Eye (tissue), 1 donor: ENCODE measurements at regions not wholly inside any gene's neighbourhood (a gene's known extent, or its start where the extent isn't known, plus 50 kb on each side); places are given as distances from the start of the nearest gene placed in this dataset.

Experiments used
- DNase-seq: peaks from one replicate; pipeline ENCODE4 v3.0.0-alpha.2; 2015

DNA sequence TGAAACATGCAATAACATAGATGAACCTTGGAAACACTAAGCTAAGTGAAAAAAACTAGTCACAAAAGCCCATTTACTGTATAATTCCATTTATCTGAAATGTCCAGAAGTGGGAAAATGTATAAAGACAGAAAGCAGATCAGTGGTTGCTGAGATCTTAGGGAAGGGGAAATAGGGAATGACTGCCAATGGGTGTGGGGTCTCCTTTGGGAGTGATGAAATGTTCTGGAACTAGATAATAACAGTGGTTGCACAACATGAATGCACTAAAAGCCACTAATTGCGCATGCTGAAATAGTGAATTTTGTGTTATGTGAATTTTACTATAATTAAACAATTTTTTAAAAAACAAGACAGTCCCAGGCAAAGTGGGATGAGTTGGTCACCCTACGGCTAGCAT is 472.8 kb downstream of the CCDC171 start:
- DNase-seq, result no peak

GRCh38 chr9:16026886-16027285 is 474.0 kb downstream of the CCDC171 start:
- no peak for DNase-seq

DNA sequence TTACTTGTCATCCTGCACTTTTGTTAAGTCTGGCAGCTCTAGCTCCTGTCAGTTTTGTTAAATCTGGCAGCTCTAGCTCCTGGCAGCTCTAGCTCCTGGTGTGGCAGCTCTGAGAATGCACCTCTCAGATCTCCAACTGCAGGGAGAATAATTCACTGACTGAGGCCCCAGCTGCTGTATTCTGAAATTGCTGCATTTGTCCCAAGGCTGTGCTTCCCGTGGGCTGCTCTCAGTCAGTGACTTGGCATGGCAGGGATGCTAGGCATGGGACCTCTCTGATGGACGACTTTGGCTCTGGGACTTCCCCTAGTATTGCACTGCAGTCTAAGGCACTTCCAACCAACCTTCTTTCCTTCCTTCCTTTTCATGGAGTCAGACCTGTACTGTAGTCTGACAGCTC is 475.7 kb downstream of the CCDC171 start:
- DNase-seq, result no peak

DNA sequence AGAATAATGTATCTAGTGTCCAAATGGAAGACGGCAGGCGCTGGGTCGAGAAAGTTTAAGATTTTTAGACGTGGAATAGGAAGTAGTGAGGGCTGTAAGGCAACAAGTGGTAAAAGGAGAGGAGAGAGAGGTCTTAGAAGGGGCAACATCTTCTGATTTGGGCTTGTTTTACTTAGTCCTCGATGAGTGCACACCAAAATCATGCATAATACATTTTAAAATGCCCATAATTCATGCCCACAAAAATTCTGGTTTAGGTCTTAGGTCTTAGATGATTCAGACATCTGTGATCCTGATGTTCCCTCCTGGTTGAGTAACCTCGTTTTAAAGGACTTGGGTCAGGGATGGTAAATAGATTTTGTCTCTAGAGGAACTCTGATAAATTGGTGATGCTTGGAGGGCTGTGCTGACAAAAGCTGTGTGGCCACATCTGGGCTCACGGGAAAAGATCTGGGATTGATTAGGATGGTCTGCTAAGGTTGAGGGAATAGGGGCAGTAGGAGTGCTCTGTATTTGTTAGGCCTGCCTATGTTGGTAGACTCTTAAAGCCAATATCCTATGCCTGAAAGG is 476.3 kb downstream of the CCDC171 start:
- DNase-seq, result no peak

GRCh38 chr9:16029796-16030363 is 477.0 kb downstream of the CCDC171 start:
- DNase-seq, result no peak

DNA sequence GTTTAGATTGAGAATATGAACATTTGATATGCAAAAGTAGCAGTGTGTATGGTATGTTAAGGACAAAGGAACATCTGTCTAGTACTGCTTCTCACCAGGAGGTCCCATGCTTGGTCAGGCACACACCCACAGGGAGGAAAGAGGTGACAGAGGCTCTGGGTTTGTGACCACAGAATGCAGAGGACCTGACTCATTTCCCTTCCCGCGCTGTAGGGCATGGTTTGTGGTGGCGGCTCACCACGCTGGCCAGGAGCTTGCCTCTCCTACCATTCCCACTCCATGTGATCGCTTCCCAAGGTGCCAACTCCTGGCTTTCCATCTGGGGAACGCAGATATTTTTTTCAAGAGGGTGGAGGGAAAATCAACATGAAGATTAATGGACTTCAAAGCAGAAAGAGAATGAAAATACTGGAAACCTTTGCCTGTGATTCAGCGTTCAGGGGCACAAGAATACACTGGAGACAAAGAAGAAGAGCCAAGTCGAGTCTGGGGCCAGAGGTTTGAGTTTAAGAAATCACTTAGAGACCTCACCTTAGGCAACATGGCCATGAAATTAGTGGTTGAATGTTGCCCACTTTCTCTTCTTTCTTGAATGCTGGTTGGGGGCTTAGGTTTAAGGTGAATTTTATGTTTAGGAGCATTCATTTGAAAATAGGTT is 477.8 kb downstream of the CCDC171 start:
- no peak for DNase-seq

DNA sequence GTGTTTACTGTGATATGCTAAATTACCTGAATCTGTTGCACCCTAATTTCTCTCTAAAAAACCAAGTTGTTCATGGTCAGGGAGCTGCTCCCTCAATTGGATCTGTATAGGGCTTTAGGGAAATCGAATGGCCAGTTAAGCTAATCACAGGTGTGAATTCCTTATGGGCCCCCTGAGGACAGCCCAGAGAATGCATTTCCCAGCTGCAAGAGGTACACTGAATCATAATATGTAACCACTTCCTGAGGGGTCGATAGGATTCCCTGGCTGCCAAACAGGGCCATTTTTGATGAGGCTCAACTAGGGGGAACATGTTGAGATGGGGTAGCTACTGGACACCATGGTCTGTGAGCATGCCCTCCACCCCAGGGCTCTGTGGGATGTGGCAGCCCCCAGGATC is 478.6 kb downstream of the CCDC171 start:
- DNase-seq, result no peak

- no peak for DNase-seq
These were observed 479.1 kb downstream of the CCDC171 start for GRCh38 chr9:16031971-16032370.

GRCh38 chr9:16032799-16033198 is 480.0 kb downstream of the CCDC171 start:
- DNase-seq, result no peak

- DNase-seq, result no peak
These were observed 480.4 kb downstream of the CCDC171 start for GRCh38 chr9:16033253-16033652.

DNA sequence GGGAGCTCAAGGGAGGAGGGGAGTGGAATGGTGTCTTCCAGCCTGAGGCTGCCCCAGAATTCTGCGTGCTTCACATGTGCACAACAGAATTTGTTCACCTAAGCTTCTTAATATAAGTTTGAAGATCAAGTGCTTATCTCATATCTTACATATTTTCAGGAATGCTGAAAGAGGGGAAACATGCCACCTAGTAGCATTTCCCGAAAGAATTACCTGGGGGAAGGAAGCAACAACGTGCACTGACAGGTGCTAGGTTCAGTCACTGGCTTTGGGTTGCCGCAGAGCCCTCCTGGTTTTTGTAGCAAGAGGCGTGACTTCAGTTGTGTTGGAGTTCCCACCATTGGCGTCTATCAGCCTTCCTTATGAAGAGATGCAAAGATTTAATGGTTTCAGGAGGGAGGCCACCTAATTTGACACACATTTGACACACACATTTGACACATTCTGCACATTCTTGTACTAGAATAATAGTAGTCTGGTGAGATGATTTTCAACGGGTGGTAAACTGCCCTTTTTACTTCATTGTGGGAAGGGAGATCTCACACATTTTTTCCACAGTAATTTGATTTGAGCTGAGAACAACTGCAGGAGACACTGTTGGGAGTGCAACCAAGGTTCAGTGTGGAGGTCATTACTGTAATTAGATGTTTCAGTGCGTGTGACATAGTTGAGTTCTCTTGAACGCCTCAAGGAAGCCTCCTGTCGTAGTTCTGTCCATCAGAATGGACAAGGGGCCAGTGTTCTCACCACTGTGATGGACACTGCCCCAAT is 481.3 kb downstream of the CCDC171 start:
- peak; percentile 67 for DNase-seq

DNA sequence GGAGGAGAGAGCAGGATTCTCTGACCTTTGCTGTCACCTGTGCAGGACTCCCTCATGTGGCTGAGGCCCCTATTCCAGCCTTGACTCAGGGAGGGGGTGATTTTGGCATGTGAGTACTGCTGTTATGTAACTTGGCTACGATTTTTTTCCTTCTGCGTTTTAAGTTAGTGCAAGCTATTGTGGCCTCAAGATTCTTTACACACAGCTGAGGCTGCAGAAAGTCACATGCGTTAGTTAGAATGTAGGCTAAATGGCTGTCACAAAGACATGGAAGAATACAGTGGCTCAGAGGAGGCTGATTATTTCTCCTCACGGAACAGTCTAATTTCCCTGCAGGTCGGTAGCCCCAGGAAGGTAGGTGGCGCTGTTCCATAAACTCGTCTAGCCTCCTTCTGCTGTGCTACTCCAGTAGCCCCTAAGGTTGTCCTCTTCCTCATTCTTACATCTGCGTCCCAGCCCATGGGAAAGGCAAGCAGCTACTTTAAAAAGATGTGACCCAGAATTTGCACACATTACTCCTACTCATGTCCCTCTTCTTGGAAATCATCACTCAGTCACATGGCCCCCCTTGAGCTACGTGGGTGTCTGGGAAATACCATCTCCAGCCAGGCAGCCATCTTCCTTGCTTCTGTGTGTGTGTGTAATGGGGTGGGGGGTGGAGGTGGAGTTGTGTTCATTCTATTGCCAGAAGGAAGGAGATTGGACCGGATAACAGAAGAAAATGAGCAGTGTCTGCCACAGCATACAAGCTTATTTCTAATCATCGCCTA is 486.6 kb downstream of the CCDC171 start:
- peak; percentile 76 for DNase-seq

GRCh38 chr9:16039988-16040761 is 487.3 kb downstream of the CCDC171 start:
- DNase-seq, result peak; percentile 70

- DNase-seq, result peak; percentile 41
These were observed 491.1 kb downstream of the CCDC171 start for GRCh38 chr9:16043756-16044578.

DNA sequence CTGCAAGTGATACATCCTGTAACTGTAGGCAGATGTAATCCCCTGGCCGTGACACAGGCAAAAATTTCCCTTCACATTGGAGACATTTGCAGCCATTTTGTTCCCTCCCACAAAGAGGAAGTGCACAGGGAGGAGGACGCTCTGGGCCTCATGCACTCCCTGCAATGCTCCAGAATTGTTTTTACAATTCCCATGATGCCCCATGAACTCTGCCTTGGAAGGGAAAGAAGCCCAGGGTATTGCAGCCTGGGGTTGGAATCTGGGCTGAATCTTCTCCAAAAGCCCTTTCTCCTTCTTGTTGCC is 491.7 kb downstream of the CCDC171 start:
- DNase-seq, result peak; percentile 30

- DNase-seq, result no peak
These were observed 492.9 kb downstream of the CCDC171 start for GRCh38 chr9:16045651-16046280.

DNA sequence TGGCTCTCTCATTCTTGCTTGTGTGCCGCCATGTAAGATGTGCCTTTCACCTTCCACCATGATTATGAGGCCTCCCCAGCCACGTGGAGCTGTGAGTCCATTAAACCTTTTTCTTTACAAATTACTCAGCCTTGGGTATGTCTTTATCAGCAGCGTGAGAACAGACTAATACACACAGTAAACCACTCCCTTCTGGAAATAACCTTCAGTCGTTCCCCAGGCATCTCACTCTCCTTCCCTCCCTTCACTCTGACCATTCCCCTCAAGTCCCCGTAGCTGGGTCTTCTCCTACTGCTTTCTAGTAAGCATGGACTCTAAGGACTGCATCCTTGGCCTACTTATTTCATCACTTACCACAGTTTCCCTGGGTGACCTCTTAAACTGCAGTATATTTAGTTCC is 493.9 kb downstream of the CCDC171 start:
- DNase-seq, result no peak

DNA sequence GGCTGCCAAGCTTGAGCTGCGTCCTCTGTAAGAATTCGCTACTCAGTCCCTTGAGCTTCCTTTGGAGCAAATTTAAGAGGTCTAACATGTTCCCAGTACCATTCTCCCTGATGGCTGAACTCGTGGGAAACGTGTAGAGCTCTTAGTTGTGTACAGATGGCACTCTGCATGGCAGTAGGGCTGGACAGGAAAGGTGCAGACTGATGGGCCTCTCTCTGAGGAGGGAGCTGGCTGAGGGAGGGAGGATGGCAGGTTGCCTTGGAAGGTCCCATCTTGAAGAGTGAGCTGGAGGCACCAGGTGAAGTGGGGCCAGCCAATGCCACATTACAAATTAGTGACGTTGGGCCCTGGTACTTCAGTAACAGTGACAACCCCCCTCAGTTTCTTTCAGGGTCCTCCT is 495.3 kb downstream of the CCDC171 start:
- no peak for DNase-seq

GRCh38 chr9:16052146-16052545 is 499.3 kb downstream of the CCDC171 start:
- DNase-seq, result no peak

DNA sequence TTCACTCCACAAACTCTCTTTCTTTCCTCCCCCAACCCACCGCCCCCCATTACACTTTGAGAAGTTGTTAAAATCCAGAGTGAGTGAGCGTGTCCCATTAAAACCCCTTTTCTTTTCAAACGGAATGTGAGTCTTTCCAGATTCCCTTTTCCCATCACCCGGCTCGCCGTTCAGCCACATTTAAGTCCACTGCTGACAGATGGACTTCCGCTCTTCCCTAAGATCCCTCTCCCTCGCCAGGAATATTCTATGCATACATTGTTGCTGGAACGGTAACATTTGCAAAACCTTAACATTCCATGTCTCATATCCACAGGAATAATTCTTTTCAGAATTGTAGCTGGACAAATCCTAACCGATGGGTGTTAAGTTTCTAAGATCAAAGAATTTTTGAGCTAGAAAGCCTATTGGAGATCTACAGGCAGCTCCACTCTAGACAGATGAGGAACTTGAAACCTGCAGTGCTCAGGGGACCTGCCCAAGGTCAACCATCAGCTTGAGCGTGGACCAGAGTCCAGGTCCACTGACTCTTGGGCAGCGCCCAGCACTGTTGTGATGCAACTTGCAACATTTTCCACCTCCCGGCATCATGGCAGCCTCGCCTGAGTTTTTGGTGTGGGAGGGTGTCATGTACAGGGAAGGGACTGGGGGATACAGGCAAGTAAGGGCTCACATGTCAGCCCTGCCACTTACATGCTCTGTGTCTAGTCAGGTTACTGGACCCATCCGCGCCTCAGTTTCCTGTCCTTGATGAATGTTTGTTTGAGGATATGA is 500.1 kb downstream of the CCDC171 start:
- DNase-seq, result no peak
